Esophagus muscularis mucosa (tissue), 3 donors: ENCODE measurements at regions not wholly inside any gene's neighbourhood (a gene's known extent, or its start where the extent isn't known, plus 50 kb on each side); places are given as distances from the start of the nearest gene placed in this dataset.

Source experiments
- POLR2A ChIP-seq: fragments of 450-650 bp; IDR thresholded peaks from one replicate; pipeline ENCODE4 v1.6.1; 2017; ENCODE audit warnings: antibody characterized with exemption, moderate library complexity, mild to moderate bottlenecking, low read depth
- POLR2AphosphoS5 ChIP-seq, 2 donors: sonication (generic); formaldehyde crosslinking; IDR thresholded peaks; one replicate each; pipeline ENCODE4 v1.6.1; 2017; ENCODE audit warnings: antibody characterized with exemption in 2 of 2
- TF ChIP-seq, protein P1 (sequence below), 3 experiments: fragments of 200-600 bp in 2 of 3; fragments of 450-650 bp in 1 of 3; sonication (generic) in 2 of 3; IDR thresholded peaks; one replicate each; pipeline ENCODE4 v1.5.1; 2017 to 2019; ENCODE audit warnings: antibody characterized with exemption in 3 of 3, mild to moderate bottlenecking in 2 of 3, moderate library complexity in 1 of 3

- no peak for TF ChIP-seq POLR2AphosphoS5 (IDR thresholded peaks at IDR 0.05)
- TF ChIP-seq, protein P1, sequence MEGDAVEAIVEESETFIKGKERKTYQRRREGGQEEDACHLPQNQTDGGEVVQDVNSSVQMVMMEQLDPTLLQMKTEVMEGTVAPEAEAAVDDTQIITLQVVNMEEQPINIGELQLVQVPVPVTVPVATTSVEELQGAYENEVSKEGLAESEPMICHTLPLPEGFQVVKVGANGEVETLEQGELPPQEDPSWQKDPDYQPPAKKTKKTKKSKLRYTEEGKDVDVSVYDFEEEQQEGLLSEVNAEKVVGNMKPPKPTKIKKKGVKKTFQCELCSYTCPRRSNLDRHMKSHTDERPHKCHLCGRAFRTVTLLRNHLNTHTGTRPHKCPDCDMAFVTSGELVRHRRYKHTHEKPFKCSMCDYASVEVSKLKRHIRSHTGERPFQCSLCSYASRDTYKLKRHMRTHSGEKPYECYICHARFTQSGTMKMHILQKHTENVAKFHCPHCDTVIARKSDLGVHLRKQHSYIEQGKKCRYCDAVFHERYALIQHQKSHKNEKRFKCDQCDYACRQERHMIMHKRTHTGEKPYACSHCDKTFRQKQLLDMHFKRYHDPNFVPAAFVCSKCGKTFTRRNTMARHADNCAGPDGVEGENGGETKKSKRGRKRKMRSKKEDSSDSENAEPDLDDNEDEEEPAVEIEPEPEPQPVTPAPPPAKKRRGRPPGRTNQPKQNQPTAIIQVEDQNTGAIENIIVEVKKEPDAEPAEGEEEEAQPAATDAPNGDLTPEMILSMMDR (IDR thresholded peaks at IDR 0.05) = no peak
- TF ChIP-seq POLR2A = no peak
These were observed 364.6 kb upstream of the LYPLAL1 start for GRCh38 chr1:218809061-218809460.
